Fibroblast of lung (primary cell): ENCODE measurements at regions not wholly inside any gene's neighbourhood (a gene's known extent, or its start where the extent isn't known, plus 50 kb on each side); places are given as distances from the start of the nearest gene placed in this dataset.

Experiments
- DNase-seq, 2 donors: peaks; one replicate each; pipeline versions ENCODE4 v3.0.0 to v3.0.0-alpha.2; 2010; ENCODE audit warnings: low read depth in 2 of 2
- H2AFZ ChIP-seq: 2 replicates; pipeline ENCODE4 v1.5.1; 2012; ENCODE audit warnings: low read length, control low read depth, inconsistent platforms
- H3K27ac ChIP-seq: 2 replicates; pipeline ENCODE4 v1.5.1; 2011; ENCODE audit warnings: low read length, control low read depth; ENCODE audit not compliant: insufficient read depth
- H3K27me3 ChIP-seq: 2 replicates; pipeline ENCODE4 v1.5.1; 2011; ENCODE audit warnings: mild to moderate bottlenecking, low read length; ENCODE audit not compliant: control insufficient read depth, insufficient read depth
- H3K36me3 ChIP-seq: 2 replicates; pipeline ENCODE4 v1.5.1; 2011; ENCODE audit warnings: low read length; ENCODE audit not compliant: control insufficient read depth, insufficient read depth
- H3K4me1 ChIP-seq: 2 replicates; pipeline ENCODE4 v1.5.1; 2011; ENCODE audit warnings: low read length; ENCODE audit not compliant: control insufficient read depth, insufficient read depth; ENCODE audit errors: extremely low read depth
- H3K4me2 ChIP-seq: 2 replicates; pipeline ENCODE4 v1.5.1; 2011; ENCODE audit warnings: low read length, control low read depth; ENCODE audit not compliant: insufficient read depth; ENCODE audit errors: extremely low read depth
- H3K4me3 ChIP-seq, 4 experiments: fragments of 200-600 bp in 1 of 4; sonication (generic) in 1 of 4; replicated peaks in 1 of 4; 2 replicates each; pipeline ENCODE4 v1.5.1; 2011 to 2016; ENCODE audit warnings: low read length in 4 of 4, low read depth in 3 of 4, mild to moderate bottlenecking in 3 of 4, control low read depth in 2 of 4, inconsistent platforms in 1 of 4, mixed read lengths in 1 of 4; ENCODE audit not compliant: insufficient read depth in 1 of 4; ENCODE audit errors: control extremely low read depth in 1 of 4
- H3K79me2 ChIP-seq: 2 replicates; pipeline ENCODE4 v1.5.1; 2012; ENCODE audit warnings: mild to moderate bottlenecking, low read length, inconsistent platforms; ENCODE audit not compliant: control insufficient read depth, insufficient read depth
- H3K9ac ChIP-seq: 2 replicates; pipeline ENCODE4 v1.5.1; 2011; ENCODE audit warnings: mild to moderate bottlenecking, low read length, control low read depth; ENCODE audit not compliant: insufficient read depth
- H3K9me3 ChIP-seq: 2 replicates; pipeline ENCODE4 v1.5.1; 2012; ENCODE audit warnings: low read depth, low read length; ENCODE audit not compliant: control insufficient read depth, insufficient read depth
- H4K20me1 ChIP-seq: 2 replicates; pipeline ENCODE4 v1.5.1; 2011; ENCODE audit warnings: low read length; ENCODE audit not compliant: control insufficient read depth, insufficient read depth; ENCODE audit errors: extremely low read depth
- EZH2 ChIP-seq: IDR thresholded peaks from 2 replicates; pipeline ENCODE4 v1.5.1; 2012; ENCODE audit warnings: low read length, control low read depth, mild to moderate bottlenecking; ENCODE audit errors: missing control alignments
- TF ChIP-seq, protein P1 (sequence below), 2 donors: IDR thresholded peaks in 1 of 2; conservative IDR thresholded peaks in 1 of 2; 1 replicate in 1 of 2; 2 replicates in 1 of 2; pipeline ENCODE4 v1.5.1; 2011 to 2012; ENCODE audit warnings: low read length in 2 of 2, control low read depth in 1 of 2, inconsistent platforms in 1 of 2, low read depth in 1 of 2, mild to moderate bottlenecking in 1 of 2

DNA sequence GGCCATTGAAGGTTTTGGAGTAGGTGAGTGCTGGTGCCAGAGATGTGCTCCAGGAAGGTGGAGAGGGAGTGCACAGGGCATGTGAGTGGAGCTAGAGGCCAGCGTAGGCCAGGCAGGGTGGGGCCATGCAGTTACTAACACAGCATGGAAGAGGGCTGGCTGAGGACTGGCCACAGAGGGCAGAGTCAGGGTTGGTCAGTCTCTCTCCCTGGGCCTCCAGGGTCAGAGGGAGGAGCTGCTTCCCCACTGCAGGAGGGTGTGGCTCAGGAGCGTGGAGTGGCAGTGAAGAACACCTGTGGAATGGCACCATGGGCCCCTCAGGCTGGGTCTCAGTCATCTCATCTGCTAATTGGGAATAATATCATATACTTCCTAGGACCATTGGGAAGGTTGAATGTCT, 167.7 kb downstream of the MACROH2A1 start:
- TF ChIP-seq, protein P1, sequence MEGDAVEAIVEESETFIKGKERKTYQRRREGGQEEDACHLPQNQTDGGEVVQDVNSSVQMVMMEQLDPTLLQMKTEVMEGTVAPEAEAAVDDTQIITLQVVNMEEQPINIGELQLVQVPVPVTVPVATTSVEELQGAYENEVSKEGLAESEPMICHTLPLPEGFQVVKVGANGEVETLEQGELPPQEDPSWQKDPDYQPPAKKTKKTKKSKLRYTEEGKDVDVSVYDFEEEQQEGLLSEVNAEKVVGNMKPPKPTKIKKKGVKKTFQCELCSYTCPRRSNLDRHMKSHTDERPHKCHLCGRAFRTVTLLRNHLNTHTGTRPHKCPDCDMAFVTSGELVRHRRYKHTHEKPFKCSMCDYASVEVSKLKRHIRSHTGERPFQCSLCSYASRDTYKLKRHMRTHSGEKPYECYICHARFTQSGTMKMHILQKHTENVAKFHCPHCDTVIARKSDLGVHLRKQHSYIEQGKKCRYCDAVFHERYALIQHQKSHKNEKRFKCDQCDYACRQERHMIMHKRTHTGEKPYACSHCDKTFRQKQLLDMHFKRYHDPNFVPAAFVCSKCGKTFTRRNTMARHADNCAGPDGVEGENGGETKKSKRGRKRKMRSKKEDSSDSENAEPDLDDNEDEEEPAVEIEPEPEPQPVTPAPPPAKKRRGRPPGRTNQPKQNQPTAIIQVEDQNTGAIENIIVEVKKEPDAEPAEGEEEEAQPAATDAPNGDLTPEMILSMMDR (conservative IDR thresholded peaks at IDR 0.05 in 1 of 2, IDR thresholded peaks at IDR 0.05 in 1 of 2; ENCODE audit: low read depth in 1 of 2, low read length in 2 of 2) = no peak
- no peak for TF ChIP-seq EZH2
- Histone ChIP-seq H2AFZ (no peak overlapping the region), H3K9me3 (no peaks in the 10 kb centered on the region), H3K79me2 (no peaks in the 10 kb centered on the region), H3K9ac (no peak overlapping the region), H4K20me1 (no peaks in the 10 kb centered on the region), H3K36me3 (no peaks in the 10 kb centered on the region), H3K27me3 (no peaks in the 10 kb centered on the region), H3K27ac (no peak overlapping the region), H3K4me2 (no peak overlapping the region), H3K4me1 (peaks cover 4% of the 10 kb centered on the region), H3K4me3 (no peak overlapping the region)
- DNase-seq = no peak

DNA sequence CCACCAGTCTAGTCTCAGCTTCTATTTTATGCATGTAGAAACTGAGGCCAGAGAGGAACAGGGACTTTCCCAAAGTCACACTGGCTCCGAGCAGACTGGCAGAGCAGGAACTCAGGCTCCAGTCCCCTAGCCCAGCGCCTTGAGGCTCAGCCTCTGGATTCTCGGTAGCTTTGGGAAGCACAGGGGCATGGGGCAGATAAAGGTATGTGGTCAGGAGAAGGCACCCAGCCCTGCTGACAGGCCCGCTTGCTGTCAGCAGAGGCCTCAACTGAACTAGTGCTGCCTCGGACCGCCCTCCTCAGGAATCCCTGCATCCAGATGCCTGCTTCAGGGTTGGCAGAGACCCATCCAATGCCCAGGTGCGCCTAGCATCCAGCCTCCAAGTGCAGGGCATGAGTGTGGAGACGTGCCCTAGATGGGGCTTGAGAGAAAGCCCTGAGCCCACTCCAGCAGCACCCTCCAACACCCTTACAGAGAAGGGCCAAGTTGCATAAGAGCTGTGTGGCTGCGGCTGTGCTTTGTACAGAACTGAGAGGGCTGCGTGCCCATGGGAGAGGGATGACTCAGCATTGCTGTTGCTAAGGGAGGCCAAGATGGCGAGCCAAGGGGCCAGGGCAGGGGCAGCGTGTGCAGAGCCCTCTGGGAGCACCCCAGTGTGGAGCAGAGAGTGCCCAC, 168.6 kb downstream of the MACROH2A1 start:
- DNase-seq = peak; percentile 80 to 92
- Histone ChIP-seq H2AFZ (no peak overlapping the region), H3K9ac (no peak overlapping the region), H3K27ac (no peak overlapping the region), H3K9me3 (no peaks in the 10 kb centered on the region), H3K36me3 (no peaks in the 10 kb centered on the region), H3K4me1 (peaks cover 4% of the 10 kb centered on the region), H3K27me3 (no peaks in the 10 kb centered on the region), H3K79me2 (no peaks in the 10 kb centered on the region), H4K20me1 (no peaks in the 10 kb centered on the region), H3K4me2 (no peak overlapping the region), H3K4me3 (no peak overlapping the region)
- no peak for TF ChIP-seq EZH2
- TF ChIP-seq, protein P1 (conservative IDR thresholded peaks at IDR 0.05 in 1 of 2, IDR thresholded peaks at IDR 0.05 in 1 of 2; ENCODE audit: low read depth in 1 of 2, low read length in 2 of 2) = no peak

DNA sequence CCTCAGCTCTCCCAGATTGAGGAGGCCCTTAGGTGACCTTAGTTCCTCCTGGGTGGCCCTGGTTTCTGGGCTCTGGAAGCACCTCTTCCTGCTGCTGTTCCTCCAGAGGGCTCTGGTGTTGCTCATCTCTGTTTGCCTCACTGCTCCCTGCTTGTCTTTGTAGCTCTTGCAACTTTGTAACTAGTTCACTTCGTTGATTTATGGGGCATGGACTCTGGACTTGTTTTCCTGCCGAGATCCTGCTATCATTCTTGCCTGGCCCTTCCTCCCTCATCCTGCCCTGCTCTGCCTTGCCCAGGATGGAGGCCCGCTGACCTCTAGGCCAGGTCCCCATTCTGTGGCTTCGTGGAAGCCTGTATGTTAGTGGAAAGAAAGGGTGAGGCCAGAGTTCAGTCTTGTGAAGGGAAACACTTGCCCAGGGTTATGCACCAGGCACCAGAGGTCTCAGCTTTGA, 169.3 kb downstream of the MACROH2A1 start:
- Histone ChIP-seq H4K20me1 (no peaks in the 10 kb centered on the region), H3K9ac (no peak overlapping the region), H3K4me2 (no peak overlapping the region), H2AFZ (no peak overlapping the region), H3K36me3 (no peaks in the 10 kb centered on the region), H3K4me1 (peaks cover 4% of the 10 kb centered on the region), H3K4me3 (no peak overlapping the region), H3K9me3 (no peaks in the 10 kb centered on the region), H3K79me2 (no peaks in the 10 kb centered on the region), H3K27ac (no peak overlapping the region), H3K27me3 (no peaks in the 10 kb centered on the region)
- TF ChIP-seq, protein P1 (conservative IDR thresholded peaks at IDR 0.05 in 1 of 2, IDR thresholded peaks at IDR 0.05 in 1 of 2; ENCODE audit: low read depth in 1 of 2, low read length in 2 of 2) = no peak
- no peak for TF ChIP-seq EZH2
- no peak for DNase-seq
